Naive B cell (primary cell): ENCODE measurements at regions not wholly inside any gene's neighbourhood (a gene's known extent, or its start where the extent isn't known, plus 50 kb on each side); places are given as distances from the start of the nearest gene placed in this dataset.

Experiments used
- ATAC-seq, 2 donors: fragments of 150-1000 bp; cut with Tn5 transposase; 2 replicates each; pipeline ENCODE4 v1.10.0; 2021; ENCODE audit warnings: low read depth in 2 of 2, mild to moderate bottlenecking in 2 of 2, moderate library complexity in 2 of 2
- DNase-seq: peaks from one replicate; pipeline ENCODE4 v3.0.0; 2022
- H3K27ac Mint-ChIP-seq, 6 donors: one replicate each; pipeline ENCODE4 v1.8.0; 2020 to 2022; ENCODE audit warnings: mild to moderate bottlenecking in 6 of 6, mixed read lengths in 6 of 6, moderate library complexity in 5 of 6, inconsistent platforms in 2 of 6
- H3K27me3 Mint-ChIP-seq, 3 donors: one replicate each; pipeline ENCODE4 v1.8.0; 2021 to 2022; ENCODE audit warnings: mixed read lengths in 3 of 3, mild to moderate bottlenecking in 1 of 3
- H3K36me3 Mint-ChIP-seq, 2 donors: one replicate each; pipeline ENCODE4 v1.8.0; 2020 to 2022; ENCODE audit warnings: mixed read lengths in 2 of 2, inconsistent platforms in 1 of 2, mild to moderate bottlenecking in 1 of 2
- H3K4me1 Mint-ChIP-seq, 3 donors: one replicate each; pipeline ENCODE4 v1.8.0; 2020 to 2022; ENCODE audit warnings: mixed read lengths in 3 of 3, inconsistent platforms in 1 of 3, mild to moderate bottlenecking in 1 of 3, moderate library complexity in 1 of 3
- H3K4me3 Mint-ChIP-seq, 8 donors: one replicate each; pipeline ENCODE4 v1.8.0; 2020 to 2022; ENCODE audit warnings: mild to moderate bottlenecking in 8 of 8, mixed read lengths in 8 of 8, moderate library complexity in 8 of 8, inconsistent platforms in 2 of 8
- H3K9me3 Mint-ChIP-seq, 7 donors: one replicate each; pipeline ENCODE4 v1.8.0; 2020 to 2022; ENCODE audit warnings: mixed read lengths in 7 of 7, mild to moderate bottlenecking in 5 of 7, inconsistent platforms in 2 of 7, moderate library complexity in 1 of 7

DNA sequence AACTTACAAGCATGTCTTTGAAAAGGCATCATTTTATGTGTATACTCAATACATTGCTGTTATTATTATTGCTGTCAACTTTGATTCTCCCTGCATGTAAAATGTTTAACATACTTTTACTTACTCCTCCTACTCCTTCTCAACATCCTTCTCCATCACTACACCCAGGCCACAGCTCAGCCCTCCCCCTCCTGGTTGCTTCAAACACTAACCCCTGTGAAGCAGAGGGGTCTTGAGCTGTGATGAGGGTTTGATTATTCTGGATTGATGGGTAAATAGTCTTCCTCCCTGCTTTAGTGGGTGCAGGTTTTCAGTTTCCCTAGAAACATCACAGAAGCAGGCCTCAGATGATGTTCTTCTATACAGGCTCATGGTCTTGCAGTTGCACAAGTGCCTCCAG lies 221.0 kb downstream of the OSR1 start:
- H3K36me3 Mint-ChIP-seq, result no peaks in the 10 kb centered on the region
- no peaks in the 10 kb centered on the region for H3K4me1 Mint-ChIP-seq
- H3K4me3 Mint-ChIP-seq, result no peak overlapping the region
- H3K27ac Mint-ChIP-seq, result peak overlapping the region in 1 of 6 donors; percentile 22
- DNase-seq, result no peak
- ATAC-seq, result no peak
- H3K27me3 Mint-ChIP-seq, result no peaks in the 10 kb centered on the region
- H3K9me3 Mint-ChIP-seq, result peaks cover 0 to 1% (median 0%) of the 10 kb centered on the region in 7 donors

DNA sequence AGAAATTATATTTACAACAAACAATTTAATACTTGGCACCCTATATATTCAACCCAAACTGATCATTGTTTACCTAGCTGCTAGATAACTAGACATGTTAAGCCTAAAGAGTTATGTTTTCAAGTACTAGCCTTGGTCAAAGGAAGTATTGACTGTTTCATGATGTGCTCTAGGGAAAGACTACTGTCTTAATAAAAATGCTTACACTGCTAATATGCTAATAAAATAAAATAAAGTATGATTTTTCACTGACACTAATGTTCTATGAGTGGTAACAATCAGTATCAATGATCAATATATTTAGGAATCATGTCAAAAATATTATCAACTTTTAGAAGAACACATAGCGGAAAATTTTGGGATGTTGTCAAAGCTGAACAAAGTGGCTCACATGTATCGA lies 225.5 kb downstream of the OSR1 start:
- H3K27me3 Mint-ChIP-seq, result no peaks in the 10 kb centered on the region
- H3K9me3 Mint-ChIP-seq, result peaks cover 0 to 2% (median 0%) of the 10 kb centered on the region in 7 donors
- DNase-seq (no peak), ATAC-seq (no peak)
- no peak overlapping the region for H3K4me3 Mint-ChIP-seq
- no peaks in the 10 kb centered on the region for H3K4me1 Mint-ChIP-seq
- H3K36me3 Mint-ChIP-seq, result no peaks in the 10 kb centered on the region
- H3K27ac Mint-ChIP-seq, result no peak overlapping the region

DNA sequence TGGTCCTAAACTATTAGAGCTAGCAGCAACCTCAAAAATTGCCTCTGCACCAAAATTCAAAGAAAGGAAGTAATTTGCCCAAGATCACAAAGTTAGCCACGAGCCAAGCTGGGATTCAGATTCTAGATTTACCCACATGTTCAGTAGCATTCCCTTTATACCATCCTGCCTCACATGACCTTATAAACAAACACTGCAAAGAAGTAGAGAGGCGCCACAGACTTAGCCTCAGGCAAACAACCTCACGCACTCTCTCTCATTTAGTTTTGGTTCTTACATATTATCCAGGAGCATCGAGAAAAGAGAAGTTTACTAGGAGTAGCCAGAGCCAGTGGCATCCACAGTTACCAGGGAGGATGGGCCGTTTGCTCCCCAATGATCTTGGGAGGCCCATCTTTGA lies 226.6 kb downstream of the OSR1 start:
- no peaks in the 10 kb centered on the region for H3K36me3 Mint-ChIP-seq
- H3K9me3 Mint-ChIP-seq, result peaks cover 0 to 2% (median 0%) of the 10 kb centered on the region in 7 donors
- no peaks in the 10 kb centered on the region for H3K4me1 Mint-ChIP-seq
- DNase-seq, result no peak
- no peak overlapping the region for H3K4me3 Mint-ChIP-seq
- ATAC-seq, result no peak
- H3K27me3 Mint-ChIP-seq, result peaks cover 0 to 4% (median 0%) of the 10 kb centered on the region in 3 donors
- no peak overlapping the region for H3K27ac Mint-ChIP-seq

DNA sequence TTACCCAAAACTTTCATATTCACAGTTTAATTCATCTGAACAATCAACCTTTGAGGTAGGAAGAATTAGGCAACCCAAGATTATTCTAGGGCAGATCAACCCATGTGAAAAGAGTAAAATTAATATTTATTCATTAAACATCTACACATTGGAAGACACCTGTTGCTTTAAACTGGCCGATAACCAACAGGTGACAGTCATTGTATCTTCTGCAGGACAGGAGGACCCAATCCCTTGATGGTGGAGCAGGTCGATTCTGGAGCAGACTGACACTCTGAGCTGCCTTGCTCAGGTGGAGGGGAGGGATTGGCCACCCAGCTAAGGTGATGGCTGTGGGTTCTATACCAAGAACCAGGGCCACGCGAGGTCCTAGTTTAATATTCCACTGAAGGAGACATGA lies 230.3 kb downstream of the OSR1 start:
- Mint-ChIP-seq H3K4me3 (no peak overlapping the region), H3K27ac (no peak overlapping the region), H3K4me1 (no peaks in the 10 kb centered on the region), H3K36me3 (no peaks in the 10 kb centered on the region), H3K9me3 (peaks cover 0 to 2% (median 0%) of the 10 kb centered on the region in 7 donors), H3K27me3 (peaks cover 0 to 4% (median 0%) of the 10 kb centered on the region in 3 donors)
- DNase-seq, result no peak
- ATAC-seq, result no peak

DNA sequence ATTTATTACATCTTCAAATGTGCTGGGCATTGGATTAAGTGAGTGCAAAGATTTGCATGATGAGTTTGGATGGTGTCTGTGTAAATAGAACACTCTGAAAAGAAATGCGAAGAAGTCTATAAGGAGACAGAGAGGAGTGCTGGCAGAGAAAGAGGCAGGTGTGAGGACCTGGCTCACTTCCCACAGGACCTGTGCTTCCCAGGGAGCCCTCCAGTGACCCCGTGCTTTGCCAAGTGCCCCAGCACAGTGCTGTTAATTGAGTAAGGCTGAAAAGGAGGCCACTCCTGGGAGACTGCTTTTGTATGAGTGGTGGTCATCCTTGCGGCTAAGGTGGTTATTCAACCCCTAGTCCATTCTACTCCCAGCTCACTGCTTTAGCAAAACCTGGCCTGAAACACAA lies 230.8 kb downstream of the OSR1 start:
- Mint-ChIP-seq H3K4me1 (no peaks in the 10 kb centered on the region), H3K36me3 (no peaks in the 10 kb centered on the region), H3K9me3 (peaks cover 0 to 2% (median 0%) of the 10 kb centered on the region in 7 donors), H3K4me3 (no peak overlapping the region), H3K27ac (no peak overlapping the region), H3K27me3 (peaks cover 0 to 4% (median 0%) of the 10 kb centered on the region in 3 donors)
- ATAC-seq, result no peak
- no peak for DNase-seq

DNA sequence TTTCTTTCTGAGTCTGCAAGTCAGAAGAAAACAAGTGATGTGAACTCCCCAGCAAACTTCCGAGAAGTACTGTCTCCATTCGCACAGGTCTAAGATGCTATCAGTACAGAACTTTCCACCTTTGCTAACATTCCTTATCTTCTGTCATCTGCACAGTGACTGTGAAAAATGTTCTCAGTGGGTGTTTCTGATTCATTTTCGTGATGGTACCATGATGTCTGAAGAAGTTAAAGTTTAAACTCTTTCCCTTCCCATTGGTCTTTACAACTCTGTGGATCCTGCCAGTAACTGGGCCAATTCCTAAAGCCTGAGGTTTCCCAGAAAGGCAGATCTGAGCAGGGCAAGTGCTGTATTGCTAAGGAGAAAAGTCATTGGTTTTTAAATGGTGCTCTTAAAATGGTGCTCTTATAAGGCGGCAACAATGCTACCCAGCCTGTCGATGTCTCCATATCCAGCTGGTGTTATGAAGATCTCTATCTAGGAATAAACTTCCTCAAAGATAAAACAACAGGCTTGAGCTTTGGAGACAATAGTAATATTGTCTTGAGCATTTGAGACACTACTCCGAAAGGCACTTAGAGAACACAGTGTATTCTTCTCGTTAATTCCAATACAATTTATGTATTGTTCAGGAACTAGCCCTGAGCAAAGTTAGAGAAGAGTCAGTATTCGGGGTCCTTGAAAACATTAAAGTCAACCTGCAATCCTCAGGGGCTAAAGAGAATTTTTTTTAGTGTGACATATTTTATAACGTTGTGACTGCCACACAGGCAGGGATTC lies 232.3 kb downstream of the OSR1 start:
- peaks cover 0 to 2% (median 0%) of the 10 kb centered on the region in 7 donors for H3K9me3 Mint-ChIP-seq
- ATAC-seq (no peak), DNase-seq (no peak)
- H3K4me3 Mint-ChIP-seq, result no peak overlapping the region
- H3K36me3 Mint-ChIP-seq, result no peaks in the 10 kb centered on the region
- no peak overlapping the region for H3K27ac Mint-ChIP-seq
- no peaks in the 10 kb centered on the region for H3K4me1 Mint-ChIP-seq
- H3K27me3 Mint-ChIP-seq, result peaks cover 0 to 4% (median 0%) of the 10 kb centered on the region in 3 donors

DNA sequence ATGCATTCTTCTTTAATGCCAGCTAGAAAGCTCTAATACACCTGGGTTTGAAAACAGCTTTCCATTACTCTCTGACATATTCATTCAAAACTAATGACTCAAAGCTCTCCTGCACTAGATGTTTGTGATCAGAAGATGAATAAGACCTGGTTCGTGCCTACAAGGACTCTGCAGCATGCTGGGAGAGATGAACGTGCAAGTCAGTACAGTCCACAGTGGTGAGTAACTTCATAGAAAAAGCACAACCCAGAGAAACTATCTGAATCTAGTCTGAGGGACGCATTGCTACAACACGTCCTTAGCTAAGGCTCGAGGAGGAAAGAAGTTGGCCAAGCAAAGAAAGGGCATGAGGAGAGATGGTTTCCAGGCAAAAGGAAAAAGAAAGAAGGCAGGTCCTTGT lies 234.3 kb downstream of the OSR1 start:
- H3K4me1 Mint-ChIP-seq, result no peaks in the 10 kb centered on the region
- H3K36me3 Mint-ChIP-seq, result no peaks in the 10 kb centered on the region
- DNase-seq (no peak), ATAC-seq (no peak)
- H3K4me3 Mint-ChIP-seq, result no peak overlapping the region
- H3K9me3 Mint-ChIP-seq, result no peaks in the 10 kb centered on the region
- H3K27ac Mint-ChIP-seq, result no peak overlapping the region
- peaks cover 0 to 4% (median 0%) of the 10 kb centered on the region in 3 donors for H3K27me3 Mint-ChIP-seq

DNA sequence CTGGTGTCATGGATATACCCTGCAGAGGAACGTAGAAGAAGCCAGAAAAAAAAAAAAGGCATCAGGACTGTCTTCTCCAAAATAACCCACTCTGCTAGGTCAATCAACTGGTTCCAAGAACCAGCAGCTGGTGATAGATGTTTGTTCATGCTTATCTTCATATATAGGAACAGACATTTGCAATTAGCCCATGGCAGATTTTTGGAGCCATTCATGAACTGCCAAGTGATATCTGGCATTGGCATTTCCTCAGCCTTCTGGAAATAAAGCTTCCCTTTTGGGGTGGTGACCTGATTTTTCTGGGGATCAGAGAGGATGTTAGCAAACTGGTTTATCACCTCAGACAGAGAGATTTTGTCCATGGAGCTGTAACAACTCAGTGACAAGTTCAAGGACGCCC lies 234.9 kb downstream of the OSR1 start:
- H3K9me3 Mint-ChIP-seq, result peaks cover 0 to under 1% (median 0%) of the 10 kb centered on the region in 7 donors
- no peaks in the 10 kb centered on the region for H3K4me1 Mint-ChIP-seq

DNA sequence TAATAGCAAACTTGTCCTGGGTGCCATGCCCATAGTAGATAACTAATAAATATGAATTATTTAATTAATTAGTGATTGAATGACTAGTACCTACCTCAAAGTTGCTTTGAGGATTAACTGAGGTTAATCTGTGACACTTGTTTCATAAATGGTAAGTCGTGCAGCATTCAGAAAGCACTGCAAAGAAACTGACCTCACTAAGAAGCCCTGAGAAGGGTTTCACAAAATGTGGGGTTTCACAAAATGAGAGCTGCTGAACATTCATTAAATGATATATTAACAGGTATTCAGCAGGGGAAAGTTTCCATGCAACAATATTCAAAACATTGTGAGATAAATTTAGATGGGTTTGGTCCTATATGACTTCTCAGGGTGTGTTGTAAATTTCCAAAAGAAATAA lies 236.2 kb downstream of the OSR1 start:
- Mint-ChIP-seq H3K9me3 (peaks cover 0 to 6% (median 4%) of the 10 kb centered on the region in 7 donors), H3K27ac (no peak overlapping the region), H3K27me3 (no peaks in the 10 kb centered on the region), H3K4me1 (no peaks in the 10 kb centered on the region), H3K4me3 (no peak overlapping the region), H3K36me3 (peaks cover 0 to 4% of the 10 kb centered on the region in 2 donors)
- no peak for ATAC-seq
- DNase-seq, result no peak

More for the DNA sequence above, 234.9 kb downstream of the OSR1 start:
- no peak for ATAC-seq
- no peaks in the 10 kb centered on the region for H3K36me3 Mint-ChIP-seq
- DNase-seq, result no peak
- no peak overlapping the region for H3K27ac Mint-ChIP-seq
- peaks cover 0 to 4% (median 0%) of the 10 kb centered on the region in 3 donors for H3K27me3 Mint-ChIP-seq
- H3K4me3 Mint-ChIP-seq, result no peak overlapping the region

DNA sequence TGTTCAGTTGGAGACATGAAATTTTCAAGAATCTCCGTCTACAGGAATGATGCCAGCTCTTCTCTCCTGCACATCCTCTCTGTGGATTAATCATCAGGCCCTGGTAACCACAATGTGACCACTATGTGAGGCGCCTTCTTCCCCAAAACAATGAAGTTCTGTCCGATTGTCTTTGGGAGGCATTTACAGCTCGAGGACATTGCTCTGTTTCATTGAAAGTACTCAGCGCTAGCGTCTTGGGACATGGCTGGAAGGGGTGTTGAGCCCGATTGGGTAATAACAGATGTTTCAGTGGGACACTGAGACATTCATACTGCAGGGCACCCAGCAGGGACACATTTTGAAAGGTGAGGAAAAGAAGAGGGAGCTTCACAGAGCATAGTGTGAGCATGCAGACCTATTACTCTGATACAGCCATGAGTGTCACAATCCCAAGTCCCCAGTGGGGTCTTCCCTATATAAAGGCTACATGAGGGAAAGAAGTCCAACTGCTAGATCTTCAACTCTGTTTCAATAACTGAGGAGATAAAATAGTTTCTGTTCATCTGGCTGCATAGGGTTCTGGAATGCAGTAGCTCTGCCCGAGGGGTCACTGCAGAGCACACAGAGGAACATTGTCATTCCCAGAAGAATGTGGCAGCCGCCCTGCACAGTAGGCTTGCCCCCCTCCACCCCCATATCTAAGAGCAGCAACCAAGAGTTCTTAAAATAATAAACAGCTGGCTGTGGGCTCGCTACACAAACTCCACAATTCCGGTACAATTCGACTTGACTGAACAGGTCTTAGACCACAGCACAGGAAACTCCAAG lies 237.3 kb downstream of the OSR1 start:
- no peaks in the 10 kb centered on the region for H3K4me1 Mint-ChIP-seq

DNA sequence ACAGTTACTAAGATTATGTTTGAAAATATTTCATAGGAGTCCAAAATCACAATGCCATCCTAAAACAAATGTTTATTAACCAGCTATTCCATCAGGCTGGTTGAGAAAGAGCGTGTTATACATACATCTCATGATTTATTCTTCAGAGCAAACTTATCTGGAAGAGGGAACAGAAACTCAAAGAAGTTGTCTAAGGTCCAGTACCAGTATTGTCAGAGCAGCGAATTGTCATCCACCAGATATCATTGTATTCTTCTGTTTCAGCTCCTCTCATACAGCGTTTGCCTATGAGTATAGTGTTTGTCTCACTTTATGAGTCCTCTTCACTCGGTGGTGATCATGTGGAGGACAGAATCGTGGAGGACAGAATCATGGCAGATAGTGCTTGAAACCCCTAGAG lies 238.2 kb downstream of the OSR1 start:
- no peak overlapping the region for H3K27ac Mint-ChIP-seq
- ATAC-seq (no peak), DNase-seq (no peak)
- H3K36me3 Mint-ChIP-seq, result peaks cover 0 to 4% of the 10 kb centered on the region in 2 donors
- peaks cover 0 to 8% (median 4%) of the 10 kb centered on the region in 7 donors for H3K9me3 Mint-ChIP-seq
- H3K27me3 Mint-ChIP-seq, result no peaks in the 10 kb centered on the region
- H3K4me3 Mint-ChIP-seq, result no peak overlapping the region
- no peaks in the 10 kb centered on the region for H3K4me1 Mint-ChIP-seq

More for the DNA sequence above, 237.3 kb downstream of the OSR1 start:
- ATAC-seq (no peak), DNase-seq (no peak)
- no peaks in the 10 kb centered on the region for H3K27me3 Mint-ChIP-seq
- peaks cover 0 to 8% (median 4%) of the 10 kb centered on the region in 7 donors for H3K9me3 Mint-ChIP-seq
- peaks cover 0 to 4% of the 10 kb centered on the region in 2 donors for H3K36me3 Mint-ChIP-seq
- H3K27ac Mint-ChIP-seq, result no peak overlapping the region
- H3K4me3 Mint-ChIP-seq, result no peak overlapping the region

DNA sequence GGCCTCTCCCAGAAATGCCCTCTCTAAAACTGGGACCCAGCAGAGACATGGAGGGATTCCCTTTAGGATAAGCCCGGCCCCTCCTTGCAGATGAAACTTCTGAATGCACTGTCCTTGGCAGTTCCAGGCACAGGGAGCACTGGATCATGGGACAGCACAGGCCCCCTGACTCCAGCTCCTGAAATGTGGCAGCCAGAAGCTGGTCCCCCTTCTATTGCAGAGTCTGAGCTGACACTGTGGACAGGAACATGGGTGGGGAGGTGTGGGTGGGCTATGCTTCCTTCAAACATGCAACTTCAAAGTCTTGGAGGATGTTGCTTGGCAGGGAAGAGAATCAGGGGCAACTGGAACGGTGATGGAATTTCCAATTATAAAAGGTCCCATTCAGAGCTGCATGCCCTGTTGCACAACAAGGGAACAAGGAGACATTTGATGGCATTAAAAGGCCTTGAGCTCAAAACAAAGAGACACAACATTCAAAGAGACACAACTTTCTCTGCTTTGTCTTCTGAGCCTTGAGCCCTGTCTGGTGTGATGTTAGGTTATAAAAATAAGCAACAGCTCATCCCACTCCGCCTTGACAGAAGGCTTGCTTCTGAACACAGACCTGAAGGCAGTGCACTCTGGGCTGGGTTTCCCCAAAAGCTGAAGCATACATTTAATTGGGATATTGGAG lies 239.0 kb downstream of the OSR1 start:
- ATAC-seq (no peak), DNase-seq (no peak)
- Mint-ChIP-seq H3K36me3 (peaks cover 0 to 4% of the 10 kb centered on the region in 2 donors), H3K9me3 (peaks cover 0 to 8% (median 4%) of the 10 kb centered on the region in 7 donors), H3K4me3 (no peak overlapping the region), H3K27me3 (no peaks in the 10 kb centered on the region), H3K27ac (no peak overlapping the region), H3K4me1 (no peaks in the 10 kb centered on the region)

DNA sequence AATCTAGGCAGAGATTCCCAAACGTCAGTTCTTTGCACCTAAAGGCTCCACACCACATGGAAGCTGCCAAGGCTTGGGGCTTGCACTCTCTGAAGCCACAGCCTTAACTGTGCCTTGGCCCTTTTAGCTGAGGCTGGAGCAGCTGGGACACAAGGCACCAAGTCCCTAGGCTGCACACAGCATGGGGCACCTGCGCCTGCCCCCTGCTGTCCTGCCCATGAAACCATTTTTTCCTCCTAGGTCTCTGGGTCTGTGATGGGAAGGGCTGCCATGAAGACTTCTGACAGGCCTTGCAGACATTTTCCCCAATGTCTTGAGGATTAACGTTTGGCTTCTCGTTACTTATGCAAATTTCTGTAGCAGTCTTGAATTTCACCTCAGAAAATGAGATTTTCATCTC lies 241.5 kb downstream of the OSR1 start:
- peaks cover 0 to 8% (median 4%) of the 10 kb centered on the region in 7 donors for H3K9me3 Mint-ChIP-seq
- H3K4me3 Mint-ChIP-seq, result no peak overlapping the region
- ATAC-seq (no peak), DNase-seq (no peak)
- H3K27me3 Mint-ChIP-seq, result no peaks in the 10 kb centered on the region
- H3K27ac Mint-ChIP-seq, result peak overlapping the region in 1 of 6 donors; percentile 10
- H3K4me1 Mint-ChIP-seq, result no peaks in the 10 kb centered on the region
- H3K36me3 Mint-ChIP-seq, result peaks cover 0 to 7% of the 10 kb centered on the region in 2 donors
